ENCODE measurements at regions not wholly inside any gene's neighbourhood (a gene's known extent, or its start where the extent isn't known, plus 50 kb on each side); places are given as distances from the start of the nearest gene placed in this dataset.
A peak's percentile ranks its signal among the peaks of the same experiment; 100 is the strongest.
"Not testable (repeated sequence)": the region's sequence is repeated elsewhere in the genome, so short reads cannot be mapped to it uniquely, and the experiment has no call there.

- no peak overlapping the region for H3K4me3 ChIP-seq
- intact Hi-C loops (cut with DNase I; ENCODE audit: low total_unique reads): no loop called here
- H3K27me3 ChIP-seq (replicated peaks in 1 of 7): no peaks in the 10 kb centered on the region
- H3K9me3 ChIP-seq: no peaks in the 10 kb centered on the region
- no peaks in the 10 kb centered on the region for H3K36me3 ChIP-seq
- WGBS, 5 donors: 81 to 86% (median 83%) methylated on average over 7 of the region's 7 CpGs
- H3K27ac ChIP-seq: no peak overlapping the region
- no peaks in the 10 kb centered on the region for H3K4me1 ChIP-seq
- no peak for TF ChIP-seq POLR2AphosphoS5 (IDR thresholded peaks at IDR 0.05)
- no peak for TF ChIP-seq POLR2A (IDR thresholded peaks at IDR 0.05)
- TF ChIP-seq CTCF (IDR thresholded peaks at IDR 0.05 in 8 of 11, conservative IDR thresholded peaks at IDR 0.05 in 3 of 11): no peak
- no peak for DNase-seq
These were observed 173.8 kb upstream of the RPL34 start for GRCh38 chr4:108446556-108446955.

GRCh38 chr4:108445716-108446115 is 174.7 kb upstream of the RPL34 start:
- 77 to 98% (median 82%) methylated on average over 2 of the region's 2 CpGs for WGBS, 5 donors
- no peak for DNase-seq
- TF ChIP-seq POLR2AphosphoS5 (IDR thresholded peaks at IDR 0.05): no peak
- TF ChIP-seq POLR2A (IDR thresholded peaks at IDR 0.05): no peak
- TF ChIP-seq CTCF (IDR thresholded peaks at IDR 0.05 in 8 of 11, conservative IDR thresholded peaks at IDR 0.05 in 3 of 11): no peak
- Histone ChIP-seq H3K4me1 (no peaks in the 10 kb centered on the region), H3K36me3 (no peaks in the 10 kb centered on the region), H3K27me3 (replicated peaks in 1 of 7) (no peaks in the 10 kb centered on the region), H3K9me3 (peaks cover 0 to 4% (median 0%) of the 10 kb centered on the region in 8 donors), H3K27ac (no peak overlapping the region), H3K4me3 (no peak overlapping the region)
- intact Hi-C loops (cut with DNase I; ENCODE audit: low total_unique reads): no loop called here

- peaks cover 0 to 4% (median 0%) of the 10 kb centered on the region in 8 donors for H3K9me3 ChIP-seq
- no peaks in the 10 kb centered on the region for H3K27me3 ChIP-seq (replicated peaks in 1 of 7)
- no peak for DNase-seq
- TF ChIP-seq POLR2A (IDR thresholded peaks at IDR 0.05) (no peak), POLR2AphosphoS5 (IDR thresholded peaks at IDR 0.05) (no peak), CTCF (IDR thresholded peaks at IDR 0.05 in 8 of 11, conservative IDR thresholded peaks at IDR 0.05 in 3 of 11) (no peak)
- H3K4me1 ChIP-seq: no peaks in the 10 kb centered on the region
- H3K4me3 ChIP-seq: no peak overlapping the region
- 89 to 91% (median 90%) methylated on average over 3 of the region's 3 CpGs for WGBS, 5 donors
- intact Hi-C loops (cut with DNase I; ENCODE audit: low total_unique reads): no loop called here
- no peak overlapping the region for H3K27ac ChIP-seq
- no peaks in the 10 kb centered on the region for H3K36me3 ChIP-seq
These were observed 176.8 kb upstream of the RPL34 start for GRCh38 chr4:108443585-108443984.

- intact Hi-C loops (cut with DNase I; ENCODE audit: low total_unique reads): no loop called here
- no peaks in the 10 kb centered on the region for H3K9me3 ChIP-seq
- peaks cover 0 to 6% (median 0%) of the 10 kb centered on the region in 6 donors for H3K4me1 ChIP-seq
- no peak overlapping the region for H3K4me3 ChIP-seq
- no peaks in the 10 kb centered on the region for H3K36me3 ChIP-seq
- 15 to 33% (median 27%) methylated on average over 6 of the region's 6 CpGs for WGBS, 5 donors
- H3K27ac ChIP-seq: peak overlapping the region in 3 of 8 donors; percentile 36 to 79 (median 46)
- no peak for DNase-seq
- H3K27me3 ChIP-seq (replicated peaks in 1 of 7): no peaks in the 10 kb centered on the region
- TF ChIP-seq POLR2A (IDR thresholded peaks at IDR 0.05) (no peak), POLR2AphosphoS5 (IDR thresholded peaks at IDR 0.05) (peak in 1 of 3 donors; percentile 59), CTCF (IDR thresholded peaks at IDR 0.05 in 8 of 11, conservative IDR thresholded peaks at IDR 0.05 in 3 of 11) (no peak)
These were observed 186.5 kb upstream of the RPL34 start for GRCh38 chr4:108433832-108434231.

- H3K36me3 ChIP-seq; H3K27me3 ChIP-seq (replicated peaks in 1 of 7); H3K4me3 ChIP-seq; DNase-seq; intact Hi-C loops (cut with DNase I; ENCODE audit: low total_unique reads); H3K4me1 ChIP-seq; H3K9me3 ChIP-seq: not testable (repeated sequence)
- WGBS, 5 donors: 38 to 100% (median 80%) methylated on average over 1 of the region's 1 CpG
- H3K27ac ChIP-seq: peak overlapping the region in 1 of 8 donors; percentile 34
These were observed 187.0 kb upstream of the RPL34 start for GRCh38 chr4:108433394-108433793.
